Keratinocyte (primary cell): ENCODE measurements at regions not wholly inside any gene's neighbourhood (a gene's known extent, or its start where the extent isn't known, plus 50 kb on each side); places are given as distances from the start of the nearest gene placed in this dataset.

Experiments
- DNase-seq: peaks from one replicate; pipeline ENCODE4 v3.0.0-alpha.2; 2011; ENCODE audit warnings: low read depth, missing footprints, low spot score
- FAIRE-seq: peaks from 2 replicates; lab custom pipeline; 2011; peaks lifted over from hg19 to GRCh38; lab: Jason Lieb, UNC
- H2AFZ ChIP-seq: 2 replicates; pipeline ENCODE4 v1.6.0; 2012; ENCODE audit warnings: low read length, control low read depth, inconsistent platforms; ENCODE audit not compliant: control insufficient read depth
- H3K27ac ChIP-seq: 2 replicates; pipeline ENCODE4 v1.5.1; 2011; ENCODE audit warnings: low read length; ENCODE audit not compliant: control insufficient read depth, insufficient read depth
- H3K27me3 ChIP-seq: 3 replicates; pipeline ENCODE4 v1.6.0; 2011; ENCODE audit warnings: low read length; ENCODE audit not compliant: control insufficient read depth, insufficient read depth; ENCODE audit errors: extremely low read depth
- H3K36me3 ChIP-seq, 2 experiments: 2 replicates in 1 of 2; 3 replicates in 1 of 2; pipeline ENCODE4 v1.5.1; 2011; ENCODE audit warnings: low read length in 2 of 2, mild to moderate bottlenecking in 1 of 2; ENCODE audit not compliant: control insufficient read depth in 2 of 2, insufficient read depth in 2 of 2; ENCODE audit errors: extremely low read depth in 1 of 2
- H3K4me1 ChIP-seq: 3 replicates; pipeline ENCODE4 v1.5.1; 2011; ENCODE audit warnings: low read length; ENCODE audit not compliant: control insufficient read depth, insufficient read depth; ENCODE audit errors: extremely low read depth
- H3K4me2 ChIP-seq: 3 replicates; pipeline ENCODE4 v1.6.0; 2011; ENCODE audit warnings: low read depth, low read length; ENCODE audit not compliant: control insufficient read depth, insufficient read depth; ENCODE audit errors: extremely low read depth
- H3K4me3 ChIP-seq, 3 experiments: fragments of 200-600 bp in 1 of 3; sonication (generic) in 1 of 3; 2 replicates in 2 of 3; 3 replicates in 1 of 3; pipeline ENCODE4 v1.5.1; 2011 to 2016; ENCODE audit warnings: low read length in 3 of 3, mild to moderate bottlenecking in 3 of 3, control low read depth in 2 of 3, inconsistent platforms in 1 of 3, low read depth in 1 of 3, mixed read lengths in 1 of 3, mixed run types in 1 of 3, moderate library complexity in 1 of 3; ENCODE audit not compliant: control insufficient read depth in 2 of 3, insufficient read depth in 2 of 3; ENCODE audit errors: extremely low read depth in 1 of 3
- H3K79me2 ChIP-seq: 2 replicates; pipeline ENCODE4 v1.6.0; 2012; ENCODE audit warnings: low read length; ENCODE audit not compliant: control insufficient read depth, insufficient read depth
- H3K9ac ChIP-seq: 3 replicates; pipeline ENCODE4 v1.6.0; 2011; ENCODE audit warnings: low read length; ENCODE audit not compliant: control insufficient read depth, insufficient read depth; ENCODE audit errors: extremely low read depth
- H3K9me1 ChIP-seq: 3 replicates; pipeline ENCODE4 v1.6.0; 2011; ENCODE audit warnings: low read length; ENCODE audit not compliant: control insufficient read depth, insufficient read depth; ENCODE audit errors: extremely low read depth
- H3K9me3 ChIP-seq: 2 replicates; pipeline ENCODE4 v1.5.1; 2012; ENCODE audit warnings: low read depth, low read length; ENCODE audit not compliant: control insufficient read depth
- H4K20me1 ChIP-seq: 3 replicates; pipeline ENCODE4 v1.6.0; 2011; ENCODE audit warnings: low read length; ENCODE audit not compliant: control insufficient read depth, insufficient read depth; ENCODE audit errors: extremely low read depth
- CTCF ChIP-seq, 3 experiments: IDR thresholded peaks in 1 of 3; conservative IDR thresholded peaks in 1 of 3; optimal IDR thresholded peaks in 1 of 3; 2 replicates in 2 of 3; 3 replicates in 1 of 3; pipeline versions ENCODE3 to v1.5.1; 2011; ENCODE audit warnings: low read length in 3 of 3, mild to moderate bottlenecking in 3 of 3, moderate library complexity in 2 of 3, control low read depth in 1 of 3, inconsistent platforms in 1 of 3; ENCODE audit not compliant: insufficient read depth in 2 of 3; ENCODE audit errors: extremely low read depth in 1 of 3
- EZH2 ChIP-seq: IDR thresholded peaks from one replicate; pipeline ENCODE4 v1.6.1; 2012; ENCODE audit warnings: inconsistent platforms, mild to moderate bottlenecking, low read length, moderate library complexity
- dilution Hi-C: fragments of 300-500 bp; cut with MboI; formaldehyde crosslinking; loops from one replicate; pipeline ENCODE4 v1.7.0; 2020; ENCODE audit warnings: low sequenced_read_pairs; ENCODE audit not compliant: extremely low pct_ligation_motif_present

GRCh38 chr4:183384983-183385382, 59.5 kb upstream of the CDKN2AIP start:
- Histone ChIP-seq H3K4me1 (peaks cover 4% of the 10 kb centered on the region), H3K27me3 (peaks cover 4% of the 10 kb centered on the region), H3K36me3 (no peaks in the 10 kb centered on the region), H3K4me3 (no peak overlapping the region), H3K4me2 (no peak overlapping the region), H3K9me1 (no peaks in the 10 kb centered on the region), H3K27ac (no peak overlapping the region), H2AFZ (no peak overlapping the region), H3K9ac (no peak overlapping the region), H3K79me2 (no peaks in the 10 kb centered on the region), H4K20me1 (no peaks in the 10 kb centered on the region), H3K9me3 (peaks cover 12% of the 10 kb centered on the region)
- dilution Hi-C loops, result no loop called here
- no peak for FAIRE-seq
- DNase-seq, result no peak
- TF ChIP-seq CTCF (optimal IDR thresholded peaks at IDR 0.05 in 1 of 3, IDR thresholded peaks at IDR 0.05 in 1 of 3, conservative IDR thresholded peaks at IDR 0.05 in 1 of 3; ENCODE audit: extremely low read depth in 1 of 3, insufficient read depth in 2 of 3, low read length in 3 of 3), result no peak
- TF ChIP-seq EZH2, result no peak

GRCh38 chr4:183388021-183388420, 56.4 kb upstream of the CDKN2AIP start:
- Histone ChIP-seq H3K27ac (no peak overlapping the region), H3K27me3 (peaks cover 4% of the 10 kb centered on the region), H3K9ac (no peak overlapping the region), H3K9me1 (no peaks in the 10 kb centered on the region), H3K79me2 (no peaks in the 10 kb centered on the region), H3K4me3 (no peak overlapping the region), H3K36me3 (no peaks in the 10 kb centered on the region), H4K20me1 (no peaks in the 10 kb centered on the region), H3K4me2 (no peak overlapping the region), H3K9me3 (peaks cover 12% of the 10 kb centered on the region), H3K4me1 (peaks cover 5% of the 10 kb centered on the region), H2AFZ (no peak overlapping the region)
- FAIRE-seq (no peak), DNase-seq (no peak)
- dilution Hi-C loops, result no loop called here
- TF ChIP-seq EZH2, result no peak
- no peak for TF ChIP-seq CTCF (optimal IDR thresholded peaks at IDR 0.05 in 1 of 3, IDR thresholded peaks at IDR 0.05 in 1 of 3, conservative IDR thresholded peaks at IDR 0.05 in 1 of 3; ENCODE audit: extremely low read depth in 1 of 3, insufficient read depth in 2 of 3, low read length in 3 of 3)
